Lower lobe of right lung (tissue), 2 donors: ENCODE measurements at regions not wholly inside any gene's neighbourhood (a gene's known extent, or its start where the extent isn't known, plus 50 kb on each side); places are given as distances from the start of the nearest gene placed in this dataset.
"Not testable (repeated sequence)": the region's sequence is repeated elsewhere in the genome, so short reads cannot be mapped to it uniquely, and the experiment has no call there.

Experiments used
- ATAC-seq, 2 donors: fragments of 200-7000 bp; cut with Tn5 transposase; one replicate each; pipeline ENCODE4 v1.9.1; 2020 to 2022; ENCODE audit warnings: mild to moderate bottlenecking in 2 of 2, moderate library complexity in 2 of 2
- DNase-seq: peaks from one replicate; pipeline ENCODE4 v3.0.0-alpha.2; 2020
- H3K27ac ChIP-seq: fragments of 200-600 bp; one replicate; pipeline ENCODE4 v1.8.0; 2022
- H3K27me3 ChIP-seq: fragments of 200-600 bp; one replicate; pipeline ENCODE4 v1.8.0; 2022; ENCODE audit warnings: low read depth
- H3K36me3 ChIP-seq: fragments of 200-600 bp; one replicate; pipeline ENCODE4 v1.8.0; 2022; ENCODE audit warnings: mild to moderate bottlenecking
- H3K4me1 ChIP-seq: fragments of 200-600 bp; one replicate; pipeline ENCODE4 v1.8.0; 2022
- H3K4me3 ChIP-seq: fragments of 200-600 bp; one replicate; pipeline ENCODE4 v1.8.0; 2022; ENCODE audit warnings: mild to moderate bottlenecking
- H3K9me3 ChIP-seq: fragments of 200-600 bp; one replicate; pipeline ENCODE4 v1.8.0; 2022
- intact Hi-C: fragments of 100-400 bp; cut with DNase I; formaldehyde crosslinking; loops from one replicate; pipeline ENCODE4 v1.11.0; 2022
- TF ChIP-seq, protein P1 (sequence below): fragments of 200-600 bp; IDR thresholded peaks from one replicate; pipeline ENCODE4 v1.8.0; 2022; ENCODE audit warnings: antibody characterized with exemption, mild to moderate bottlenecking
- donor health status: DM: no; HTN: yes; CAD: no; lungs with severe emphysema.

DNA sequence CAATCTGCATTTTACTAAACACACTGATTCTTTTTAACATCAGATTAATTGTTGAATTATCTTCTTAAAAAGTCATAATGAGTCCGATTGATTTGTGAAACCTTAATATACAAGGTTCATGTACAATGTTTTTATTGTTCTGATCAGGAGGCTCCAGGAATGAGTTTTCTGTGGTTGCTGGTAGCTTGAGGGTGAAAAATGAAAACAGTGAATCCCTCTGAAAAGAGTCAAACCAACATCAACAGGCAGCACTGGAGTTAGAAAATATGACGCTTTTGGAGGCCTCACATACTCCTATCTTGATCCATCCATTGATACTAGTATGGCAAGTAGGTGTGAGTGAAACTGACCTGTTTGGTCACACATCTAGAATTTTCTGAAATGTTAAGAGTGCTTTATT, 216.3 kb upstream of the ETAA1 start:
- H3K36me3 ChIP-seq = no peaks in the 10 kb centered on the region
- intact Hi-C loops = no loop called here
- TF ChIP-seq, protein P1, sequence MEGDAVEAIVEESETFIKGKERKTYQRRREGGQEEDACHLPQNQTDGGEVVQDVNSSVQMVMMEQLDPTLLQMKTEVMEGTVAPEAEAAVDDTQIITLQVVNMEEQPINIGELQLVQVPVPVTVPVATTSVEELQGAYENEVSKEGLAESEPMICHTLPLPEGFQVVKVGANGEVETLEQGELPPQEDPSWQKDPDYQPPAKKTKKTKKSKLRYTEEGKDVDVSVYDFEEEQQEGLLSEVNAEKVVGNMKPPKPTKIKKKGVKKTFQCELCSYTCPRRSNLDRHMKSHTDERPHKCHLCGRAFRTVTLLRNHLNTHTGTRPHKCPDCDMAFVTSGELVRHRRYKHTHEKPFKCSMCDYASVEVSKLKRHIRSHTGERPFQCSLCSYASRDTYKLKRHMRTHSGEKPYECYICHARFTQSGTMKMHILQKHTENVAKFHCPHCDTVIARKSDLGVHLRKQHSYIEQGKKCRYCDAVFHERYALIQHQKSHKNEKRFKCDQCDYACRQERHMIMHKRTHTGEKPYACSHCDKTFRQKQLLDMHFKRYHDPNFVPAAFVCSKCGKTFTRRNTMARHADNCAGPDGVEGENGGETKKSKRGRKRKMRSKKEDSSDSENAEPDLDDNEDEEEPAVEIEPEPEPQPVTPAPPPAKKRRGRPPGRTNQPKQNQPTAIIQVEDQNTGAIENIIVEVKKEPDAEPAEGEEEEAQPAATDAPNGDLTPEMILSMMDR = no peak
- H3K9me3 ChIP-seq = no peaks in the 10 kb centered on the region
- no peaks in the 10 kb centered on the region for H3K27me3 ChIP-seq
- ATAC-seq (no peak), DNase-seq (no peak)
- H3K4me1 ChIP-seq = no peaks in the 10 kb centered on the region
- H3K27ac ChIP-seq = no peak overlapping the region
- no peak overlapping the region for H3K4me3 ChIP-seq

DNA sequence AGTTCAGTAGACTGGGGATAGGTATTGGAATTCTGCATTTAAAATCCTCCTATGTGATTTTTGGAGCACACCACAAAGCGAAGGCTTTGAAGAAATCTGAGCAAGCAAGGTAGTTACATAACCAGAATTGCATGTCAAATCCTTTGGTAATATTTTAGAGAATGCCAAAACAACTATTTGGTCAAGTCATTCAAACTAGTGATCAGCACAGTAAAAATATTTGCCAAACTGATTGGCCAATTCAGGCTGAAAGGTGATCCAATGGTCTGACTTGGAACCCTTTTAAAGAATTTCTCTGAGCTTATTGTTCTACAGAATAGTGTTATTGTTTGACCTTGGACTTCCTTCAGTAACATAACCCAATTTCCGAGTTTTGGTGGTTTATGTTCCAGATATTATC, 214.2 kb upstream of the ETAA1 start:
- Histone ChIP-seq H3K9me3 (no peaks in the 10 kb centered on the region), H3K27me3 (no peaks in the 10 kb centered on the region), H3K4me3 (no peak overlapping the region), H3K27ac (no peak overlapping the region), H3K4me1 (no peaks in the 10 kb centered on the region), H3K36me3 (no peaks in the 10 kb centered on the region)
- intact Hi-C loops = no loop called here
- no peak for ATAC-seq
- TF ChIP-seq, protein P1 = no peak
- DNase-seq = no peak

DNA sequence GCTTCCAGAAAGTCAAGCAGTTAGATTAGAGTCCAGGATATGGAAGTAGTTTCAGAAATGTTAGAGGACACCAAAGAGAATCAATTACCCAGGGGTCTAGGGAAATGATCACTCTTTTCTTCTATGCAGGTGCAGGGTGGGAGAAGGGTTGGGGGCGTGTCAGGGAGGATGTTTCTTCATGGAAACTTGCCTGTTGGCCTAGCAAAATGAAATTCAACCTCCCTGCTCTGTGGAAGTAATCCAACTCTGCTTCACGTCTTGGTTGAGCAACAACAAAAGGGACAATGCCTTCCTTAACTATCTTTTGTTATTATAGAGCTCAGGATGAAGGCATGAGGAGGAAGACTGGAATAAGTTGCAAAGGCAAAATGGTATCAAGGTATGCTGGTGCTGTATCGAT, 210.8 kb upstream of the ETAA1 start:
- ATAC-seq (no peak), DNase-seq (no peak)
- Histone ChIP-seq H3K27ac (no peak overlapping the region), H3K4me3 (no peak overlapping the region), H3K27me3 (no peaks in the 10 kb centered on the region), H3K4me1 (no peaks in the 10 kb centered on the region), H3K36me3 (no peaks in the 10 kb centered on the region), H3K9me3 (no peaks in the 10 kb centered on the region)
- TF ChIP-seq, protein P1 = no peak
- intact Hi-C loops = no loop called here

DNA sequence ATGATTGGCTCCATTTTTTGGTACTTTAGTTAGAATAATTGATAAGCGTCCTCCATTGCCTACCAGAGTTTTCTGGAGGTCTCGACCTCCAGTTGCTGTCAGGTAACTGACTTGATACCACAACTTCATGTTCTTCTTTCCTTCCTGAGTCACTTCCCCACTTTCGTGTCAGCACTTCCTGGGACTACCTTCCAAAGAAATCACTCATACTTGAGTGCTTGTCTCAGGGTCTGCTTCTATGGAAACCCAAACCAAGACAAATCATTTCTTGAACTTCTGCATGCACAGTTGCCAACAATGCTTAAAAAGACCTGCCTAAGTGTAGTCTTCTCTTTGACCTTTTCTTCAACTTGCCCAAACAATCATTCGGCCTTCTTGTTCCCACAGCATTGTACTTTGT, 210.3 kb upstream of the ETAA1 start:
- TF ChIP-seq, protein P1 = no peak
- intact Hi-C loops = no loop called here
- no peaks in the 10 kb centered on the region for H3K9me3 ChIP-seq
- no peaks in the 10 kb centered on the region for H3K36me3 ChIP-seq
- no peaks in the 10 kb centered on the region for H3K27me3 ChIP-seq
- no peak overlapping the region for H3K27ac ChIP-seq
- no peaks in the 10 kb centered on the region for H3K4me1 ChIP-seq
- no peak overlapping the region for H3K4me3 ChIP-seq
- ATAC-seq (no peak), DNase-seq (no peak)

DNA sequence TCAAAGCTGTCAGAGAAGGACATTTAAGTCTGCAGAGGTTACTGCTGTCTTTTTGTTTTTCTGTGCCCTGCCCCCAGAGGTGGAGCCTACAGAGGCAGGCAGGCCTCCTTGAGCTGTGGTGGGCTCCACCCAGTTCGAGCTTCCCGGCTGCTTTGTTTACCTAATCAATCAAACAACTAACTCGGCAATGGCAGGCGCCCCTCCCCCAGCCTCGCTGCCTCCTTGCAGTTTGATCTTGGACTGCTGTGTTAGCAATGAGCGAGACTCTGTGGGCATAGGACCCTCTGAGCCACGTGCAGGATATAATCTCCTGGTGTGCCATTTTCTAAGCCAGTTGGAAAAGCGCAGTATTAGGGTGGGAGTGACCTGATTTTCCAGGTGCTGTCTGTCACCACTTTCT, 201.8 kb upstream of the ETAA1 start:
- H3K36me3 ChIP-seq, DNase-seq, H3K27ac ChIP-seq, ATAC-seq, H3K4me3 ChIP-seq, H3K27me3 ChIP-seq, H3K4me1 ChIP-seq, H3K9me3 ChIP-seq, intact Hi-C loops: not testable (repeated sequence)

DNA sequence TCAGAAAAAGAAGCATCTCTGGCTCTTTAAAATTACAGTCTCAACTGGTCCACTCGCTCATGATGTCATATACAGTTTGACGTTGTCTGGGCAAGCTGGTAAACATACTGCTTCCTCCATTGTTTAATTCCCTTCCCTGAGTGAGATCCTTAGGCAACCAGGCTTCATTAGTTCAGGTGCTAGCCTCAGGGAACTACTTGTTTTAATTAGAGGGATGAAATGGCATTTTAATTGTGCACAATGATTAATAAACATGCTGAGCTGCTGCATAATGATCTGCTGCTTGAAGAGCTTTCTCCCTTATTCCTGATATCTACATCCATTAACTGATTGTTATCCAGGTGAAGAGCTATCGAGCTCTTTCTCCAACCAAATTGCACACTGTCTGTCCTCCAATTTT, 195.6 kb upstream of the ETAA1 start:
- no peak overlapping the region for H3K4me3 ChIP-seq
- no peak overlapping the region for H3K27ac ChIP-seq
- H3K36me3 ChIP-seq = no peaks in the 10 kb centered on the region
- intact Hi-C loops = no loop called here
- H3K4me1 ChIP-seq = no peaks in the 10 kb centered on the region
- TF ChIP-seq, protein P1 = no peak
- no peaks in the 10 kb centered on the region for H3K9me3 ChIP-seq
- no peak for ATAC-seq
- no peak for DNase-seq
- H3K27me3 ChIP-seq = no peaks in the 10 kb centered on the region
